ENCODE measurements at regions not wholly inside any gene's neighbourhood (a gene's known extent, or its start where the extent isn't known, plus 50 kb on each side); places are given as distances from the start of the nearest gene placed in this dataset.

- no peak overlapping the region for H3K4me3 ChIP-seq (ENCODE audit: low read length)
- DNase-seq (ENCODE audit: low read depth) = no peak
Measured at GRCh38 chr3:41076399-41076798, 122.9 kb upstream of the CTNNB1 start.

GRCh38 chr3:41080141-41080540 is 119.2 kb upstream of the CTNNB1 start:
- DNase-seq (ENCODE audit: low read depth) = no peak
- no peak overlapping the region for H3K4me3 ChIP-seq (ENCODE audit: low read length)
- TF ChIP-seq CTCF (conservative IDR thresholded peaks at IDR 0.05; ENCODE audit: low read length) = no peak

More at GRCh38 chr3:41076399-41076798, 122.9 kb upstream of the CTNNB1 start:
- no peak for TF ChIP-seq CTCF (conservative IDR thresholded peaks at IDR 0.05; ENCODE audit: low read length)

GRCh38 chr3:41088882-41089281 is 110.4 kb upstream of the CTNNB1 start:
- TF ChIP-seq CTCF (conservative IDR thresholded peaks at IDR 0.05; ENCODE audit: low read length) = no peak
- no peak for DNase-seq (ENCODE audit: low read depth)

GRCh38 chr3:41089566-41089965 is 109.7 kb upstream of the CTNNB1 start:
- H3K4me3 ChIP-seq (ENCODE audit: low read length) = no peak overlapping the region
- no peak for DNase-seq (ENCODE audit: low read depth)
- TF ChIP-seq CTCF (conservative IDR thresholded peaks at IDR 0.05; ENCODE audit: low read length) = no peak

More at GRCh38 chr3:41088882-41089281, 110.4 kb upstream of the CTNNB1 start:
- no peak overlapping the region for H3K4me3 ChIP-seq (ENCODE audit: low read length)

GRCh38 chr3:41092844-41093243 is 106.5 kb upstream of the CTNNB1 start:
- no peak overlapping the region for H3K4me3 ChIP-seq (ENCODE audit: low read length)
- DNase-seq (ENCODE audit: low read depth) = no peak
- no peak for TF ChIP-seq CTCF (conservative IDR thresholded peaks at IDR 0.05; ENCODE audit: low read length)

- no peak for DNase-seq (ENCODE audit: low read depth)
Measured at GRCh38 chr3:41093476-41093875, 105.8 kb upstream of the CTNNB1 start.

GRCh38 chr3:41094351-41094750 is 105.0 kb upstream of the CTNNB1 start:
- TF ChIP-seq CTCF (conservative IDR thresholded peaks at IDR 0.05; ENCODE audit: low read length) = no peak
- H3K4me3 ChIP-seq (ENCODE audit: low read length) = no peak overlapping the region
- DNase-seq (ENCODE audit: low read depth) = no peak

More at GRCh38 chr3:41093476-41093875, 105.8 kb upstream of the CTNNB1 start:
- no peak overlapping the region for H3K4me3 ChIP-seq (ENCODE audit: low read length)
- TF ChIP-seq CTCF (conservative IDR thresholded peaks at IDR 0.05; ENCODE audit: low read length) = no peak

All from AG10803 (cell line).